ENCODE measurements at regions not wholly inside any gene's neighbourhood (a gene's known extent, or its start where the extent isn't known, plus 50 kb on each side); places are given as distances from the start of the nearest gene placed in this dataset.

GRCh38 chr13:99136427-99136954 lies 64.2 kb upstream of the UBAC2 start:
- Histone ChIP-seq H3K9ac (ENCODE audit: low read depth, low read length, poor library complexity) (no peak overlapping the region), H3K9me3 (replicated peaks in 1 of 2; ENCODE audit: control insufficient read depth in 2 of 2, insufficient read depth in 1 of 2, low read depth in 1 of 2, low read length in 2 of 2) (no peaks in the 10 kb centered on the region), H3K23ac (ENCODE audit: low read depth, low read length, poor library complexity) (no peak overlapping the region), H2BK120ac (ENCODE audit: low read depth, low read length) (no peak overlapping the region), H3K79me1 (ENCODE audit: low read depth, low read length) (no peaks in the 10 kb centered on the region), H2BK15ac (ENCODE audit: low read length) (no peak overlapping the region), H3K14ac (ENCODE audit: low read length) (no peak overlapping the region), H2BK12ac (ENCODE audit: low read length) (no peak overlapping the region), H2AK5ac (ENCODE audit: low read depth, low read length) (no peak overlapping the region), H4K8ac (ENCODE audit: low read depth, low read length) (no peak overlapping the region), H2AFZ (ENCODE audit: low read length) (no peak overlapping the region), H2BK5ac (ENCODE audit: low read length) (no peak overlapping the region), H3K4ac (ENCODE audit: low read length) (no peak overlapping the region), H3K27me3 (ENCODE audit: control insufficient read depth in 3 of 3, insufficient read depth in 3 of 3, low read depth in 1 of 3, low read length in 3 of 3) (no peaks in the 10 kb centered on the region), H3K4me2 (ENCODE audit: insufficient read depth, low read length, poor library complexity, severe bottlenecking) (no peak overlapping the region), H4K91ac (ENCODE audit: low read depth, low read length, poor library complexity) (no peak overlapping the region), H3K18ac (ENCODE audit: low read length) (no peak overlapping the region), H3K4me3 (ENCODE audit: low read length in 2 of 2) (no peak overlapping the region), H3K4me1 (ENCODE audit: control insufficient read depth in 2 of 2, insufficient read depth in 1 of 2, low read depth in 1 of 2, low read length in 2 of 2) (peaks cover 3 to 4% of the 10 kb centered on the region in 2 donors), H3K27ac (replicated peaks; ENCODE audit: low read length) (no peak overlapping the region), H3K36me3 (replicated peaks in 1 of 2; ENCODE audit: control insufficient read depth in 2 of 2, insufficient read depth in 2 of 2, low read length in 2 of 2) (no peaks in the 10 kb centered on the region)
- DNase-seq (ENCODE audit: low spot score), result no peak
- no CpG with 5 or more reads among the region's 8 CpGs for WGBS, 2 donors (ENCODE audit: extremely low coverage in 2 of 2, insufficient read length in 2 of 2, insufficient replicate concordance in 1 of 2)

GRCh38 chr13:99140831-99141230 lies 59.8 kb upstream of the UBAC2 start:
- Histone ChIP-seq H2AFZ (ENCODE audit: low read length) (no peak overlapping the region), H3K4me1 (ENCODE audit: control insufficient read depth in 2 of 2, insufficient read depth in 1 of 2, low read depth in 1 of 2, low read length in 2 of 2) (no peaks in the 10 kb centered on the region), H3K23ac (ENCODE audit: low read depth, low read length, poor library complexity) (no peak overlapping the region), H2BK5ac (ENCODE audit: low read length) (no peak overlapping the region), H3K14ac (ENCODE audit: low read length) (no peak overlapping the region), H2BK120ac (ENCODE audit: low read depth, low read length) (no peak overlapping the region), H2BK12ac (ENCODE audit: low read length) (no peak overlapping the region), H3K79me1 (ENCODE audit: low read depth, low read length) (no peaks in the 10 kb centered on the region), H3K27me3 (ENCODE audit: control insufficient read depth in 3 of 3, insufficient read depth in 3 of 3, low read depth in 1 of 3, low read length in 3 of 3) (no peaks in the 10 kb centered on the region), H3K27ac (replicated peaks; ENCODE audit: low read length) (no peak overlapping the region), H3K9ac (ENCODE audit: low read depth, low read length, poor library complexity) (no peak overlapping the region), H4K91ac (ENCODE audit: low read depth, low read length, poor library complexity) (no peak overlapping the region), H3K18ac (ENCODE audit: low read length) (no peak overlapping the region), H3K4me3 (ENCODE audit: low read length in 2 of 2) (no peak overlapping the region), H2BK15ac (ENCODE audit: low read length) (no peak overlapping the region), H4K8ac (ENCODE audit: low read depth, low read length) (no peak overlapping the region), H3K36me3 (replicated peaks in 1 of 2; ENCODE audit: control insufficient read depth in 2 of 2, insufficient read depth in 2 of 2, low read length in 2 of 2) (no peaks in the 10 kb centered on the region), H3K9me3 (replicated peaks in 1 of 2; ENCODE audit: control insufficient read depth in 2 of 2, insufficient read depth in 1 of 2, low read depth in 1 of 2, low read length in 2 of 2) (no peaks in the 10 kb centered on the region), H2AK5ac (ENCODE audit: low read depth, low read length) (no peak overlapping the region), H3K4me2 (ENCODE audit: insufficient read depth, low read length, poor library complexity, severe bottlenecking) (no peak overlapping the region), H3K4ac (ENCODE audit: low read length) (no peak overlapping the region)
- no CpG with 5 or more reads among the region's 9 CpGs for WGBS, 2 donors (ENCODE audit: extremely low coverage in 2 of 2, insufficient read length in 2 of 2, insufficient replicate concordance in 1 of 2)
- DNase-seq (ENCODE audit: low spot score), result no peak

GRCh38 chr13:99143904-99144303 lies 56.8 kb upstream of the UBAC2 start:
- H2BK120ac ChIP-seq (ENCODE audit: low read depth, low read length), result no peak overlapping the region
- H2AFZ ChIP-seq (ENCODE audit: low read length), result no peak overlapping the region
- H2BK5ac ChIP-seq (ENCODE audit: low read length), result no peak overlapping the region
- H3K4me1 ChIP-seq (ENCODE audit: control insufficient read depth in 2 of 2, insufficient read depth in 1 of 2, low read depth in 1 of 2, low read length in 2 of 2), result no peaks in the 10 kb centered on the region
- H3K9ac ChIP-seq (ENCODE audit: low read depth, low read length, poor library complexity), result no peak overlapping the region
- no peak overlapping the region for H3K4ac ChIP-seq (ENCODE audit: low read length)
- H3K4me3 ChIP-seq (ENCODE audit: low read length in 2 of 2), result no peak overlapping the region
- no peaks in the 10 kb centered on the region for H3K27me3 ChIP-seq (ENCODE audit: control insufficient read depth in 3 of 3, insufficient read depth in 3 of 3, low read depth in 1 of 3, low read length in 3 of 3)
- no peak overlapping the region for H2BK12ac ChIP-seq (ENCODE audit: low read length)
- no peak overlapping the region for H3K27ac ChIP-seq (replicated peaks; ENCODE audit: low read length)
- H4K8ac ChIP-seq (ENCODE audit: low read depth, low read length), result no peak overlapping the region
- no peak overlapping the region for H2BK15ac ChIP-seq (ENCODE audit: low read length)
- H2AK5ac ChIP-seq (ENCODE audit: low read depth, low read length), result no peak overlapping the region
- no peak overlapping the region for H4K91ac ChIP-seq (ENCODE audit: low read depth, low read length, poor library complexity)
- H3K23ac ChIP-seq (ENCODE audit: low read depth, low read length, poor library complexity), result no peak overlapping the region
- H3K9me3 ChIP-seq (replicated peaks in 1 of 2; ENCODE audit: control insufficient read depth in 2 of 2, insufficient read depth in 1 of 2, low read depth in 1 of 2, low read length in 2 of 2), result no peaks in the 10 kb centered on the region
- no CpG with 5 or more reads among the region's 4 CpGs for WGBS, 2 donors (ENCODE audit: extremely low coverage in 2 of 2, insufficient read length in 2 of 2, insufficient replicate concordance in 1 of 2)
- DNase-seq (ENCODE audit: low spot score), result no peak
- H3K4me2 ChIP-seq (ENCODE audit: insufficient read depth, low read length, poor library complexity, severe bottlenecking), result no peak overlapping the region
- no peak overlapping the region for H3K18ac ChIP-seq (ENCODE audit: low read length)
- H3K79me1 ChIP-seq (ENCODE audit: low read depth, low read length), result no peaks in the 10 kb centered on the region
- H3K14ac ChIP-seq (ENCODE audit: low read length), result no peak overlapping the region
- H3K36me3 ChIP-seq (replicated peaks in 1 of 2; ENCODE audit: control insufficient read depth in 2 of 2, insufficient read depth in 2 of 2, low read length in 2 of 2), result no peaks in the 10 kb centered on the region

- WGBS, 2 donors (ENCODE audit: extremely low coverage in 2 of 2, insufficient read length in 2 of 2, insufficient replicate concordance in 1 of 2), result no CpG with 5 or more reads among the region's 6 CpGs
- H3K4me3 ChIP-seq (ENCODE audit: low read length in 2 of 2), result no peak overlapping the region
- H3K36me3 ChIP-seq (replicated peaks in 1 of 2; ENCODE audit: control insufficient read depth in 2 of 2, insufficient read depth in 2 of 2, low read length in 2 of 2), result no peaks in the 10 kb centered on the region
- H4K91ac ChIP-seq (ENCODE audit: low read depth, low read length, poor library complexity), result no peak overlapping the region
- DNase-seq (ENCODE audit: low spot score), result no peak
- no peak overlapping the region for H3K4me2 ChIP-seq (ENCODE audit: insufficient read depth, low read length, poor library complexity, severe bottlenecking)
- no peaks in the 10 kb centered on the region for H3K79me1 ChIP-seq (ENCODE audit: low read depth, low read length)
- H3K14ac ChIP-seq (ENCODE audit: low read length), result no peak overlapping the region
- H3K4ac ChIP-seq (ENCODE audit: low read length), result no peak overlapping the region
- no peak overlapping the region for H2BK5ac ChIP-seq (ENCODE audit: low read length)
- H2BK120ac ChIP-seq (ENCODE audit: low read depth, low read length), result no peak overlapping the region
- no peak overlapping the region for H2BK15ac ChIP-seq (ENCODE audit: low read length)
- H2AK5ac ChIP-seq (ENCODE audit: low read depth, low read length), result no peak overlapping the region
- H2AFZ ChIP-seq (ENCODE audit: low read length), result no peak overlapping the region
- H3K23ac ChIP-seq (ENCODE audit: low read depth, low read length, poor library complexity), result no peak overlapping the region
- no peaks in the 10 kb centered on the region for H3K27me3 ChIP-seq (ENCODE audit: control insufficient read depth in 3 of 3, insufficient read depth in 3 of 3, low read depth in 1 of 3, low read length in 3 of 3)
- H3K27ac ChIP-seq (replicated peaks; ENCODE audit: low read length), result no peak overlapping the region
- H2BK12ac ChIP-seq (ENCODE audit: low read length), result no peak overlapping the region
- H3K9me3 ChIP-seq (replicated peaks in 1 of 2; ENCODE audit: control insufficient read depth in 2 of 2, insufficient read depth in 1 of 2, low read depth in 1 of 2, low read length in 2 of 2), result no peaks in the 10 kb centered on the region
- H3K4me1 ChIP-seq (ENCODE audit: control insufficient read depth in 2 of 2, insufficient read depth in 1 of 2, low read depth in 1 of 2, low read length in 2 of 2), result no peaks in the 10 kb centered on the region
- H3K18ac ChIP-seq (ENCODE audit: low read length), result no peak overlapping the region
- no peak overlapping the region for H3K9ac ChIP-seq (ENCODE audit: low read depth, low read length, poor library complexity)
- no peak overlapping the region for H4K8ac ChIP-seq (ENCODE audit: low read depth, low read length)
Observed at GRCh38 chr13:99144306-99144705, 56.3 kb upstream of the UBAC2 start.

Measured in neuronal stem cell (in vitro differentiated cells).